Esophagus muscularis mucosa (tissue), 3 donors: ENCODE measurements at regions not wholly inside any gene's neighbourhood (a gene's known extent, or its start where the extent isn't known, plus 50 kb on each side); places are given as distances from the start of the nearest gene placed in this dataset.

ENCODE experiments used
- POLR2A ChIP-seq: fragments of 450-650 bp; IDR thresholded peaks from one replicate; pipeline ENCODE4 v1.6.1; 2017; ENCODE audit warnings: antibody characterized with exemption, moderate library complexity, mild to moderate bottlenecking, low read depth
- POLR2AphosphoS5 ChIP-seq, 2 donors: sonication (generic); formaldehyde crosslinking; IDR thresholded peaks; one replicate each; pipeline ENCODE4 v1.6.1; 2017; ENCODE audit warnings: antibody characterized with exemption in 2 of 2
- TF ChIP-seq, protein P1 (sequence below), 3 experiments: fragments of 200-600 bp in 2 of 3; fragments of 450-650 bp in 1 of 3; sonication (generic) in 2 of 3; IDR thresholded peaks; one replicate each; pipeline ENCODE4 v1.5.1; 2017 to 2019; ENCODE audit warnings: antibody characterized with exemption in 3 of 3, mild to moderate bottlenecking in 2 of 3, moderate library complexity in 1 of 3

- TF ChIP-seq, protein P1, sequence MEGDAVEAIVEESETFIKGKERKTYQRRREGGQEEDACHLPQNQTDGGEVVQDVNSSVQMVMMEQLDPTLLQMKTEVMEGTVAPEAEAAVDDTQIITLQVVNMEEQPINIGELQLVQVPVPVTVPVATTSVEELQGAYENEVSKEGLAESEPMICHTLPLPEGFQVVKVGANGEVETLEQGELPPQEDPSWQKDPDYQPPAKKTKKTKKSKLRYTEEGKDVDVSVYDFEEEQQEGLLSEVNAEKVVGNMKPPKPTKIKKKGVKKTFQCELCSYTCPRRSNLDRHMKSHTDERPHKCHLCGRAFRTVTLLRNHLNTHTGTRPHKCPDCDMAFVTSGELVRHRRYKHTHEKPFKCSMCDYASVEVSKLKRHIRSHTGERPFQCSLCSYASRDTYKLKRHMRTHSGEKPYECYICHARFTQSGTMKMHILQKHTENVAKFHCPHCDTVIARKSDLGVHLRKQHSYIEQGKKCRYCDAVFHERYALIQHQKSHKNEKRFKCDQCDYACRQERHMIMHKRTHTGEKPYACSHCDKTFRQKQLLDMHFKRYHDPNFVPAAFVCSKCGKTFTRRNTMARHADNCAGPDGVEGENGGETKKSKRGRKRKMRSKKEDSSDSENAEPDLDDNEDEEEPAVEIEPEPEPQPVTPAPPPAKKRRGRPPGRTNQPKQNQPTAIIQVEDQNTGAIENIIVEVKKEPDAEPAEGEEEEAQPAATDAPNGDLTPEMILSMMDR (IDR thresholded peaks at IDR 0.05) = no peak
- TF ChIP-seq POLR2AphosphoS5 (IDR thresholded peaks at IDR 0.05) = no peak
- TF ChIP-seq POLR2A = no peak
Measured at GRCh38 chr5:74457876-74458275, 182.7 kb downstream of the ENC1 start.
